Effector memory CD8-positive, alpha-beta T cell (primary cell): ENCODE measurements at regions not wholly inside any gene's neighbourhood (a gene's known extent, or its start where the extent isn't known, plus 50 kb on each side); places are given as distances from the start of the nearest gene placed in this dataset.

Experiments used
- ATAC-seq: fragments of 150-1000 bp; cut with Tn5 transposase; replicated peaks from 2 replicates; pipeline ENCODE4 v1.10.0; 2021; ENCODE audit warnings: mild to moderate bottlenecking, moderate library complexity
- DNase-seq, 3 experiments: peaks; one replicate each; pipeline ENCODE4 v3.0.0; 2021
- H3K27ac Mint-ChIP-seq, 2 donors: one replicate each; pipeline ENCODE4 v1.8.0; 2022; ENCODE audit warnings: mild to moderate bottlenecking in 2 of 2, mixed read lengths in 2 of 2, moderate library complexity in 2 of 2
- H3K27me3 Mint-ChIP-seq, 2 donors: one replicate each; pipeline ENCODE4 v1.8.0; 2022; ENCODE audit warnings: mixed read lengths in 2 of 2
- H3K36me3 Mint-ChIP-seq: one replicate; pipeline ENCODE4 v1.8.0; 2022; ENCODE audit warnings: mild to moderate bottlenecking, moderate library complexity, mixed read lengths; ENCODE audit not compliant: insufficient read depth
- H3K4me1 Mint-ChIP-seq, 2 donors: one replicate each; pipeline ENCODE4 v1.8.0; 2022; ENCODE audit warnings: low read depth in 2 of 2, mixed read lengths in 2 of 2
- H3K4me3 Mint-ChIP-seq, 2 donors: one replicate each; pipeline ENCODE4 v1.8.0; 2022; ENCODE audit warnings: mild to moderate bottlenecking in 2 of 2, mixed read lengths in 2 of 2, moderate library complexity in 2 of 2
- H3K9me3 Mint-ChIP-seq, 2 donors: one replicate each; pipeline ENCODE4 v1.8.0; 2022; ENCODE audit warnings: mixed read lengths in 2 of 2

DNA sequence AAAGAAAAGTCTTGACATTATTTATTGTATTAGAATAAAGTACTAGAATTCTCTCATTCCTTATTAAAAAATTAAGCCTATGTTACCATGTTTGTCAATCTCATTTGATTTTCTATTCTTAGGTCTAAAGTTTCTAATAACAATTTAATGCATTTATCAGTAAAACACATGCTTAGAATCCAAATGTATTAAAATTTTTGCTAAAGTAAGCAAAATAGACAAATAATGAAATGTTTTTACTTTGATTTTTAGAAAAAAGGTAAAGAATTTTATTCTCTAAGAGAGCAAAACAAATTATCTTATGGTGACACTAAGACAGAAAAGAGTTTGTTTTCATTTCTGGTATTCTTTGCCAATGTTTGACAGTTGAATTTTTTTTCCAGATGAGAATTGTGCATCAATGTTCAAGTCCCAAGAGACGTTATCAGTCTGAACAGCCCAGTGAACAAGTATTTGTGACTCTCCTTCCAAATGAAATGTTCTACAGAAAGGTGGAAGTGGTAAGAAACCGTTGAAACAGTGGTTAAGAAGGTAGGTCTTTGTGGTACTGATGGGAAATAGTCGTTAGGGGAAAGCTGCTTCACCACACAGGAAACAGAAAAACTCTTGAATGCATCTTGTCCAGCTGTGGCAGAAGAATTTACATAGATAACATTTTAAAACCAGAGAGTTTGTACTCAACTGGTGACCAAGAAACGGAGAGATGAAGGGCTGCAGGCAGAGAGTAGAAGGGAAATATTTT, 402.5 kb downstream of the PTPRC start:
- peak; percentile 95 for ATAC-seq
- Mint-ChIP-seq H3K27ac (no peak overlapping the region), H3K36me3 (no peaks in the 10 kb centered on the region), H3K27me3 (peaks cover 12 to 20% of the 10 kb centered on the region in 2 donors), H3K9me3 (no peaks in the 10 kb centered on the region), H3K4me3 (peak overlapping the region; percentile 22 to 58), H3K4me1 (peaks cover 19 to 20% of the 10 kb centered on the region in 2 donors)
- peak in 2 of 3 experiments; percentile 2 to 9 for DNase-seq

GRCh38 chr1:199042193-199042592, 403.4 kb downstream of the PTPRC start:
- no peak for ATAC-seq
- Mint-ChIP-seq H3K36me3 (no peaks in the 10 kb centered on the region), H3K4me3 (no peak overlapping the region), H3K9me3 (peaks cover 0 to 2% of the 10 kb centered on the region in 2 donors), H3K4me1 (peaks cover 19 to 20% of the 10 kb centered on the region in 2 donors), H3K27me3 (peaks cover 12 to 20% of the 10 kb centered on the region in 2 donors), H3K27ac (no peak overlapping the region)
- DNase-seq = no peak

DNA sequence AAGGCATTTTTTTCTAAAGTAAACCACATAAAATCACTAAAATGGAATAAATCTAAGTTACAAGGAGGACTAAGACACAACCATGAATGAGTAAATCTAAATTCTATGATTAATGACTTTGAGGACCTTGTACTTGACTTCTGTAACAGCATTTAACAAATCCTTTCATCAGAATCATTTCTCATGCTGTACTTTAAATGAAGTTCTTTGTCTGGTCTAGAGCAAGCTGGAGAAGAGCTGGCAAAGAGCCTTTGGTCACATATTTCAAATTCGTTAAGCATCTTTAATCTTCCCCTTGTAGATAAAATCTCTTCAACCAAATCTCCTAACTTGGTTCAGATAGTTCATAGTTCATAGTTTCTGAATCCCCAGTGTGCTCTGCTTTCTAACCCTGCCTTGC, 405.4 kb downstream of the PTPRC start:
- Mint-ChIP-seq H3K27ac (no peak overlapping the region), H3K9me3 (peaks cover 3 to 10% of the 10 kb centered on the region in 2 donors), H3K36me3 (no peaks in the 10 kb centered on the region), H3K27me3 (peaks cover 12 to 19% of the 10 kb centered on the region in 2 donors), H3K4me3 (no peak overlapping the region), H3K4me1 (peaks cover 19 to 20% of the 10 kb centered on the region in 2 donors)
- DNase-seq = no peak
- no peak for ATAC-seq

GRCh38 chr1:199046618-199047017, 407.8 kb downstream of the PTPRC start:
- DNase-seq (no peak), ATAC-seq (no peak)
- H3K27ac Mint-ChIP-seq = no peak overlapping the region
- no peak overlapping the region for H3K4me3 Mint-ChIP-seq
- no peaks in the 10 kb centered on the region for H3K36me3 Mint-ChIP-seq
- peaks cover 0 to 8% of the 10 kb centered on the region in 2 donors for H3K27me3 Mint-ChIP-seq
- peaks cover 5 to 10% of the 10 kb centered on the region in 2 donors for H3K9me3 Mint-ChIP-seq
- peaks cover 2 to 4% of the 10 kb centered on the region in 2 donors for H3K4me1 Mint-ChIP-seq

DNA sequence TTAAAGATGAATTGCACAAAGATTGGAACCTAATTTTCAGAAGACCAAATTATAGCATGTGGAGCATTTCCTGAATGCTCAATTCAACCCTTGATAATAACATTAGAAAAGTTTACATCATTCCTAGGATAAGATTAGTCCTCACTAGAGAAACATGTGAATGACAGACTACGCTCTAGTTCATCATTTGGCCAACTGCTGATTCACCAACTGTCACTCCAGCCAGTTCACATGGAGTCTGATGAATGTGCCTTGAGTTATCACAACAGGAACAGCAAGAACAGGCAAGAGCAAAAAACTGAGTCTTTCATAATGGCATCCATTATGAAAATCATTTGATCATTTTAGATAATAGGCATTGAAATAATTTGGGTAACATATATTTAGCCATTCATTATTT, 415.9 kb downstream of the PTPRC start:
- H3K27ac Mint-ChIP-seq = no peak overlapping the region
- DNase-seq = no peak
- no peak overlapping the region for H3K4me3 Mint-ChIP-seq
- no peak for ATAC-seq
- peaks cover 0 to 7% of the 10 kb centered on the region in 2 donors for H3K27me3 Mint-ChIP-seq
- no peaks in the 10 kb centered on the region for H3K36me3 Mint-ChIP-seq
- H3K4me1 Mint-ChIP-seq = no peaks in the 10 kb centered on the region
- peaks cover 0 to 2% of the 10 kb centered on the region in 2 donors for H3K9me3 Mint-ChIP-seq

DNA sequence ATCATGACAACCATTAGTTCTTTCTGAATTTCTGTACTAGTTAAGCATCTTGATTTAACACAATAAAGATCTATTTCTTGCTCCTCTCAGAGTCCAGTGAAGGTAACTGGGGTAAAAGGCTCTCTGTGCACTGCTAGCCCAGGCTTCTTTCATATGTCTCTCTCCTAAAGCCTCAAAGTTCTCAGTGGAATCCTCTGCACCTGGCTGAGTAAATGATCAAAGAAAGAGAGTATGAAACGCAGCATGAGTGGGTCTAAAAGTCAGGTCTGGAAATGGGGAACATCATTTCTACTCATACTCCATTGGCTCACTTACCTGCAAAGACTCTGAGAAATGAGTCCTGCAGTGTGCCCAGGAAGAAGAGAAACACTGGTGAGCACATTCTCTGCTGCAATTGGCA, 418.5 kb downstream of the PTPRC start:
- no peaks in the 10 kb centered on the region for H3K9me3 Mint-ChIP-seq
- H3K36me3 Mint-ChIP-seq = no peaks in the 10 kb centered on the region
- no peak overlapping the region for H3K4me3 Mint-ChIP-seq
- DNase-seq (no peak), ATAC-seq (no peak)
- H3K27ac Mint-ChIP-seq = no peak overlapping the region
- peaks cover 0 to 7% of the 10 kb centered on the region in 2 donors for H3K27me3 Mint-ChIP-seq
- H3K4me1 Mint-ChIP-seq = no peaks in the 10 kb centered on the region

DNA sequence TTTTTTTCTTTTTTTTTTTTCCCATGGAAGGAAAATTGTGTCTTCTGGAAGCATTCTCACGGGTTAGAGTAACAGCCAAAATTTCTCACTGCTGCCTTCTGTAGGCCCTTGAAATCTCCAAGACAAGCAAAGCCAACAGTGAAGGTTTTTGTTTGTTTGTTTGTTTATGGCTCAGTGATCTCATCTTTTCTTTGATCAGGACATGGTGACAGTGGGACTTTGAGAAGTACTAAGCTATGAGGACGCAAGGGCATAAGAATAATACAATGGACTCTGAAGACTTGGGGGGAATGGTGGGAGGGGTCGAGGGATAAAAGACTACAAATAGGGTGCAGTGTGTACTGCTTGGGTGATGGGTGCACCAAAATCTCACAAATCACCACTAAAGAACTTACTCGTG, 419.4 kb downstream of the PTPRC start:
- DNase-seq = no peak
- H3K27ac Mint-ChIP-seq = no peak overlapping the region
- H3K9me3 Mint-ChIP-seq = no peaks in the 10 kb centered on the region
- no peak for ATAC-seq
- H3K4me1 Mint-ChIP-seq = no peaks in the 10 kb centered on the region
- no peaks in the 10 kb centered on the region for H3K36me3 Mint-ChIP-seq
- H3K27me3 Mint-ChIP-seq = peaks cover 0 to 7% of the 10 kb centered on the region in 2 donors
- no peak overlapping the region for H3K4me3 Mint-ChIP-seq

DNA sequence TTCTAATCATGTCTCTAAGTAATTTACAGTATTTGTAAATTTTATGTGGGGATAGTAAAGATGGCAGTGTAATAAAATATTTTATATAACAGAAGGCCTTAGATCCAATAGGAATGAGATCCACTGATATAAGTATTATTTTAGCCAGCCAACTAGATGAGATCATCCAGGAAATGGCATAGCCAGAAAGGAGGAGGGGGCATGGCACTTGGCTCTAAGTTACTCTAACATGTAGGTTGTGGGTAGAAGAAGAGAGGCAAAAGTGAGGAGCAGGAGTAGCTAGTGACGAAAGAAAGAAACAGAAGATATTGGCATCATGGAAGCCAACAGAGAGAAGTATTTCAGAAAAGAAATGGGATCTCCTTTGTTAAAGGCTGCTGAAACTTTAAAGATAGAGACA, 426.1 kb downstream of the PTPRC start:
- H3K9me3 Mint-ChIP-seq = no peaks in the 10 kb centered on the region
- H3K4me1 Mint-ChIP-seq = no peaks in the 10 kb centered on the region
- H3K27me3 Mint-ChIP-seq = no peaks in the 10 kb centered on the region
- no peak overlapping the region for H3K4me3 Mint-ChIP-seq
- ATAC-seq (no peak), DNase-seq (no peak)
- H3K27ac Mint-ChIP-seq = no peak overlapping the region
- H3K36me3 Mint-ChIP-seq = no peaks in the 10 kb centered on the region

DNA sequence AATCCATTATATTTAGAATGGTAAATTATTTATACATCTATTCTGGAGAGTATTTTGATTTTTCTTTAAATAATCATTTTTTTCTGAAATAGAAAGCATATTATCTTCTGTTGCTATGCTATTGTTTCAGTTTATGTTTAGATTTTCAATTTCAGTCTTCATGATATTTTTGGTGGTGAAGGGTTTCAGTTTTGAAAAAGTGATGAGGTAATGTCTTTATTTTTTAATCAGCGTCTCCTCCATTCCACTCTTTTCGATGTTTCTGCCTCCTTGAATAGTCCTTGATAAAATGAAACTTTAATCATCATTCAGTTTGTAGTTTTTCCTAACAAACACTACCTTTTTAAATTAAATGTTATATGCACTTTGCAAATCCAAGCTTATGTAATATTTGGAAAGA, 428.6 kb downstream of the PTPRC start:
- DNase-seq (no peak), ATAC-seq (no peak)
- peaks cover 0 to 6% of the 10 kb centered on the region in 2 donors for H3K27me3 Mint-ChIP-seq
- H3K4me1 Mint-ChIP-seq = no peaks in the 10 kb centered on the region
- H3K36me3 Mint-ChIP-seq = no peaks in the 10 kb centered on the region
- H3K27ac Mint-ChIP-seq = no peak overlapping the region
- no peak overlapping the region for H3K4me3 Mint-ChIP-seq
- no peaks in the 10 kb centered on the region for H3K9me3 Mint-ChIP-seq

DNA sequence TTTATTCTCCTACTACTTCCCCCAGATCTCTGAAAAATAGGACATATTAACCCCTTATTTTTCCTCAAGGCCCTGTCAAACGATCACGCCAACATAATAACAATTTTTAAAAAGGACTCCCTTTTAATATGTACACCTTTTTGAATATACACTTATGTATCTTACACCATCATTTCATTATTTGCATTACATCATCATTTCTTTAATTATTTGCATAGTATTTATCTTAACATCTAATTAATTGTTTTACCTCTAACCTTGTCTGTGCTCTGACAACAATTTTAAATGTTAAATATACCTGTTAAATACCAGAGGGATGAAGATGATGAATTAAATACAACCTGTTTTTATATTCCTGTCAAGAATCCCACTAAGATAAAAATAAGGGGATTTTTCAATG, 432.2 kb downstream of the PTPRC start:
- no peak overlapping the region for H3K27ac Mint-ChIP-seq
- peaks cover 0 to 6% of the 10 kb centered on the region in 2 donors for H3K27me3 Mint-ChIP-seq
- no peaks in the 10 kb centered on the region for H3K4me1 Mint-ChIP-seq
- no peaks in the 10 kb centered on the region for H3K36me3 Mint-ChIP-seq
- no peaks in the 10 kb centered on the region for H3K9me3 Mint-ChIP-seq
- ATAC-seq = no peak
- no peak for DNase-seq
- H3K4me3 Mint-ChIP-seq = no peak overlapping the region

GRCh38 chr1:199073166-199073565, 434.3 kb downstream of the PTPRC start:
- DNase-seq (no peak), ATAC-seq (no peak)
- Mint-ChIP-seq H3K9me3 (no peaks in the 10 kb centered on the region), H3K4me3 (no peak overlapping the region), H3K36me3 (no peaks in the 10 kb centered on the region), H3K27ac (no peak overlapping the region), H3K27me3 (peaks cover 0 to 6% of the 10 kb centered on the region in 2 donors), H3K4me1 (no peaks in the 10 kb centered on the region)

- ATAC-seq = no peak
- DNase-seq = no peak
- no peaks in the 10 kb centered on the region for H3K9me3 Mint-ChIP-seq
- H3K27me3 Mint-ChIP-seq = peaks cover 0 to 6% of the 10 kb centered on the region in 2 donors
- H3K4me3 Mint-ChIP-seq = no peak overlapping the region
- no peaks in the 10 kb centered on the region for H3K4me1 Mint-ChIP-seq
- no peak overlapping the region for H3K27ac Mint-ChIP-seq
- no peaks in the 10 kb centered on the region for H3K36me3 Mint-ChIP-seq
Observed at GRCh38 chr1:199075792-199076191, 437.0 kb downstream of the PTPRC start.

GRCh38 chr1:199079994-199080393, 441.2 kb downstream of the PTPRC start:
- Mint-ChIP-seq H3K27ac (no peak overlapping the region), H3K4me1 (no peaks in the 10 kb centered on the region), H3K4me3 (no peak overlapping the region), H3K27me3 (peaks cover 0 to 6% of the 10 kb centered on the region in 2 donors), H3K9me3 (no peaks in the 10 kb centered on the region), H3K36me3 (peaks cover 2% of the 10 kb centered on the region)
- DNase-seq = no peak
- ATAC-seq = no peak

GRCh38 chr1:199081739-199082138, 442.9 kb downstream of the PTPRC start:
- no peak overlapping the region for H3K4me3 Mint-ChIP-seq
- no peak for DNase-seq
- no peaks in the 10 kb centered on the region for H3K9me3 Mint-ChIP-seq
- no peak overlapping the region for H3K27ac Mint-ChIP-seq
- no peaks in the 10 kb centered on the region for H3K4me1 Mint-ChIP-seq
- H3K36me3 Mint-ChIP-seq = peaks cover 3% of the 10 kb centered on the region
- ATAC-seq = no peak
- peaks cover 0 to 11% of the 10 kb centered on the region in 2 donors for H3K27me3 Mint-ChIP-seq
